Peyer's patch (tissue), 4 donors: ENCODE measurements at regions not wholly inside any gene's neighbourhood (a gene's known extent, or its start where the extent isn't known, plus 50 kb on each side); places are given as distances from the start of the nearest gene placed in this dataset.

Experiments
- DNase-seq, 3 donors: peaks; one replicate each; pipeline ENCODE4 v3.0.0-alpha.2; 2017 to 2019
- H3K27ac ChIP-seq, 4 donors: fragments of 200-600 bp; sonication (generic); one replicate each; pipeline ENCODE4 v1.5.1; 2016 to 2019
- H3K27me3 ChIP-seq, 2 donors: fragments of 200-600 bp; sonication (generic); one replicate each; pipeline ENCODE4 v1.5.1; 2019
- H3K36me3 ChIP-seq, 3 donors: fragments of 200-600 bp; sonication (generic); one replicate each; pipeline ENCODE4 v1.5.1; 2016 to 2019
- H3K4me1 ChIP-seq, 4 donors: fragments of 200-600 bp; sonication (generic); one replicate each; pipeline ENCODE4 v1.5.1; 2016 to 2019
- H3K4me3 ChIP-seq, 4 donors: fragments of 200-600 bp; sonication (generic); 1 replicate in 3 of 4; 2 replicates in 1 of 4; pipeline ENCODE4 v1.5.1; 2016 to 2019; ENCODE audit warnings: mild to moderate bottlenecking in 1 of 4
- H3K9me3 ChIP-seq, 4 donors: fragments of 200-600 bp; sonication (generic); one replicate each; pipeline ENCODE4 v1.5.1; 2016 to 2019; ENCODE audit warnings: mild to moderate bottlenecking in 1 of 4
- CTCF ChIP-seq, 6 experiments: fragments of 450-650 bp in 4 of 6; fragments of 200-600 bp in 2 of 6; sonication (generic) in 1 of 6; IDR thresholded peaks; one replicate each; pipeline ENCODE4 v1.5.1; 2017 to 2019; ENCODE audit warnings: antibody characterized with exemption in 6 of 6, mild to moderate bottlenecking in 3 of 6, moderate library complexity in 1 of 6
- POLR2A ChIP-seq, 2 donors: fragments of 450-650 bp; IDR thresholded peaks; one replicate each; pipeline ENCODE4 v1.5.1; 2017; ENCODE audit warnings: antibody characterized with exemption in 2 of 2, mild to moderate bottlenecking in 2 of 2, moderate library complexity in 2 of 2

- no peak overlapping the region for H3K27ac ChIP-seq
- no peak for DNase-seq
- no peak overlapping the region for H3K4me3 ChIP-seq
- no peaks in the 10 kb centered on the region for H3K4me1 ChIP-seq
- H3K36me3 ChIP-seq, result no peaks in the 10 kb centered on the region
- TF ChIP-seq CTCF (IDR thresholded peaks at IDR 0.05) (no peak), POLR2A (IDR thresholded peaks at IDR 0.05) (no peak)
- H3K27me3 ChIP-seq, result no peaks in the 10 kb centered on the region
- H3K9me3 ChIP-seq, result no peaks in the 10 kb centered on the region
Measured at GRCh38 chr13:106077017-106077416, 458.4 kb downstream of the EFNB2 start.

- Histone ChIP-seq H3K9me3 (no peaks in the 10 kb centered on the region), H3K36me3 (no peaks in the 10 kb centered on the region), H3K4me1 (no peaks in the 10 kb centered on the region), H3K27me3 (no peaks in the 10 kb centered on the region), H3K27ac (no peak overlapping the region), H3K4me3 (no peak overlapping the region)
- TF ChIP-seq POLR2A (IDR thresholded peaks at IDR 0.05) (no peak), CTCF (IDR thresholded peaks at IDR 0.05) (no peak)
- DNase-seq, result no peak
Measured at GRCh38 chr13:106072014-106072413, 463.4 kb downstream of the EFNB2 start.

GRCh38 chr13:106063591-106064313 lies 471.7 kb downstream of the EFNB2 start:
- no peak overlapping the region for H3K4me3 ChIP-seq
- DNase-seq, result no peak
- no peaks in the 10 kb centered on the region for H3K27me3 ChIP-seq
- no peaks in the 10 kb centered on the region for H3K4me1 ChIP-seq
- no peak for TF ChIP-seq CTCF (IDR thresholded peaks at IDR 0.05)
- TF ChIP-seq POLR2A (IDR thresholded peaks at IDR 0.05), result no peak
- H3K36me3 ChIP-seq, result no peaks in the 10 kb centered on the region
- no peaks in the 10 kb centered on the region for H3K9me3 ChIP-seq
- no peak overlapping the region for H3K27ac ChIP-seq

GRCh38 chr13:106061781-106062180 lies 473.7 kb downstream of the EFNB2 start:
- Histone ChIP-seq H3K27me3 (no peaks in the 10 kb centered on the region), H3K9me3 (no peaks in the 10 kb centered on the region), H3K4me1 (no peaks in the 10 kb centered on the region), H3K36me3 (no peaks in the 10 kb centered on the region), H3K27ac (no peak overlapping the region), H3K4me3 (no peak overlapping the region)
- no peak for TF ChIP-seq POLR2A (IDR thresholded peaks at IDR 0.05)
- DNase-seq, result no peak

- no peak overlapping the region for H3K4me3 ChIP-seq
- TF ChIP-seq POLR2A (IDR thresholded peaks at IDR 0.05) (no peak), CTCF (IDR thresholded peaks at IDR 0.05) (no peak)
- H3K36me3 ChIP-seq, result no peaks in the 10 kb centered on the region
- no peak for DNase-seq
- no peaks in the 10 kb centered on the region for H3K27me3 ChIP-seq
- H3K27ac ChIP-seq, result no peak overlapping the region
- no peaks in the 10 kb centered on the region for H3K4me1 ChIP-seq
- H3K9me3 ChIP-seq, result no peaks in the 10 kb centered on the region
Measured at GRCh38 chr13:106056851-106057250, 478.6 kb downstream of the EFNB2 start.

- Histone ChIP-seq H3K9me3 (no peaks in the 10 kb centered on the region), H3K27ac (no peak overlapping the region), H3K4me3 (no peak overlapping the region), H3K27me3 (no peaks in the 10 kb centered on the region), H3K36me3 (no peaks in the 10 kb centered on the region), H3K4me1 (no peaks in the 10 kb centered on the region)
- no peak for TF ChIP-seq POLR2A (IDR thresholded peaks at IDR 0.05)
- TF ChIP-seq CTCF (IDR thresholded peaks at IDR 0.05), result no peak
- no peak for DNase-seq
Measured at GRCh38 chr13:106052200-106052767, 483.2 kb downstream of the EFNB2 start.
